ENCODE measurements at regions not wholly inside any gene's neighbourhood (a gene's known extent, or its start where the extent isn't known, plus 50 kb on each side); places are given as distances from the start of the nearest gene placed in this dataset.
A peak's percentile ranks its signal among the peaks of the same experiment; 100 is the strongest.

- Histone ChIP-seq H3K4me1 (no peaks in the 10 kb centered on the region), H3K27me3 (no peaks in the 10 kb centered on the region), H3K4me3 (replicated peaks in 1 of 3) (no peak overlapping the region), H3K27ac (no peak overlapping the region), H3K9me3 (no peaks in the 10 kb centered on the region), H3K36me3 (no peaks in the 10 kb centered on the region)
- TF ChIP-seq CTCF (IDR thresholded peaks at IDR 0.05) (no peak), POLR2A (IDR thresholded peaks at IDR 0.05) (no peak)
- intact Hi-C loops (cut with DNase I): no loop called here
- 83 to 87% methylated on average over 2 of the region's 2 CpGs for WGBS, 2 donors
- DNase-seq: no peak
Observed at GRCh38 chr3:89682556-89682955, 575.1 kb downstream of the EPHA3 start.

- Histone ChIP-seq H3K27ac (no peak overlapping the region), H3K9me3 (no peaks in the 10 kb centered on the region), H3K4me3 (replicated peaks in 1 of 3) (no peak overlapping the region), H3K4me1 (no peaks in the 10 kb centered on the region), H3K36me3 (no peaks in the 10 kb centered on the region), H3K27me3 (no peaks in the 10 kb centered on the region)
- TF ChIP-seq CTCF (IDR thresholded peaks at IDR 0.05): no peak
- no peak for TF ChIP-seq POLR2A (IDR thresholded peaks at IDR 0.05)
- intact Hi-C loops (cut with DNase I): no loop called here
- 82 to 84% methylated on average over 1 of the region's 1 CpG for WGBS, 2 donors
- no peak for DNase-seq
Observed at GRCh38 chr3:89685731-89686130, 578.3 kb downstream of the EPHA3 start.

- no peaks in the 10 kb centered on the region for H3K4me1 ChIP-seq
- intact Hi-C loops (cut with DNase I): no loop called here
- no peaks in the 10 kb centered on the region for H3K27me3 ChIP-seq
- no peak for DNase-seq
- no peak overlapping the region for H3K4me3 ChIP-seq (replicated peaks in 1 of 3)
- no peak overlapping the region for H3K27ac ChIP-seq
- H3K9me3 ChIP-seq: no peaks in the 10 kb centered on the region
- no peaks in the 10 kb centered on the region for H3K36me3 ChIP-seq
- no peak for TF ChIP-seq POLR2A (IDR thresholded peaks at IDR 0.05)
- TF ChIP-seq CTCF (IDR thresholded peaks at IDR 0.05): no peak
- WGBS, 2 donors: 50 to 60% methylated on average over 2 of the region's 2 CpGs
Observed at GRCh38 chr3:89690646-89691045, 583.2 kb downstream of the EPHA3 start.

- Histone ChIP-seq H3K27ac (no peak overlapping the region), H3K9me3 (no peaks in the 10 kb centered on the region), H3K36me3 (no peaks in the 10 kb centered on the region), H3K4me1 (no peaks in the 10 kb centered on the region), H3K4me3 (replicated peaks in 1 of 3) (no peak overlapping the region), H3K27me3 (no peaks in the 10 kb centered on the region)
- TF ChIP-seq POLR2A (IDR thresholded peaks at IDR 0.05): no peak
- TF ChIP-seq CTCF (IDR thresholded peaks at IDR 0.05): no peak
- intact Hi-C loops (cut with DNase I): no loop called here
- WGBS, 2 donors: 54 to 80% methylated on average over 1 of the region's 1 CpG
- DNase-seq: no peak
Observed at GRCh38 chr3:89692601-89693000, 585.2 kb downstream of the EPHA3 start.

- H3K27me3 ChIP-seq: no peaks in the 10 kb centered on the region
- peak in 1 of 2 donors; percentile 4 for DNase-seq
- no peaks in the 10 kb centered on the region for H3K9me3 ChIP-seq
- H3K4me3 ChIP-seq (replicated peaks in 1 of 3): no peak overlapping the region
- no peaks in the 10 kb centered on the region for H3K4me1 ChIP-seq
- 77 to 85% methylated on average over 6 to 7 of the region's 7 CpGs for WGBS, 2 donors
- TF ChIP-seq CTCF (IDR thresholded peaks at IDR 0.05) (no peak), POLR2A (IDR thresholded peaks at IDR 0.05) (no peak)
- H3K36me3 ChIP-seq: no peaks in the 10 kb centered on the region
- H3K27ac ChIP-seq: no peak overlapping the region
- intact Hi-C loops (cut with DNase I): no loop called here
Observed at GRCh38 chr3:89697321-89697916, 590.0 kb downstream of the EPHA3 start.
